HFFc6 (cell line): ENCODE measurements at regions not wholly inside any gene's neighbourhood (a gene's known extent, or its start where the extent isn't known, plus 50 kb on each side); places are given as distances from the start of the nearest gene placed in this dataset.

Source experiments
- DNase-seq: peaks from one replicate; pipeline ENCODE4 v3.0.0-alpha.2; 2018
- H3K27ac Mint-ChIP-seq: 2 replicates; pipeline ENCODE4 v1.8.0; 2020; ENCODE audit warnings: mild to moderate bottlenecking, mixed read lengths
- H3K27me3 Mint-ChIP-seq: 2 replicates; pipeline ENCODE4 v1.8.0; 2021; ENCODE audit warnings: mild to moderate bottlenecking, moderate library complexity, mixed read lengths; ENCODE audit not compliant: insufficient read depth
- H3K36me3 Mint-ChIP-seq: 2 replicates; pipeline ENCODE4 v1.8.0; 2021; ENCODE audit warnings: low read depth, mixed read lengths
- H3K4me1 Mint-ChIP-seq: 2 replicates; pipeline ENCODE4 v1.8.0; 2020; ENCODE audit warnings: low read depth, mixed read lengths
- H3K4me3 Mint-ChIP-seq: 2 replicates; pipeline ENCODE4 v1.8.0; 2020; ENCODE audit warnings: mild to moderate bottlenecking, moderate library complexity, mixed read lengths
- H3K9me3 Mint-ChIP-seq: 2 replicates; pipeline ENCODE4 v1.8.0; 2020; ENCODE audit warnings: mild to moderate bottlenecking, mixed read lengths
- CTCF ChIP-seq: fragments of 200-600 bp; sonication (generic); IDR thresholded peaks from 2 replicates; pipeline ENCODE4 v1.5.0; 2021; ENCODE audit warnings: antibody characterized with exemption, mild to moderate bottlenecking

GRCh38 chr10:109696462-109696861 lies 226.8 kb downstream of the XPNPEP1 start:
- H3K27me3 Mint-ChIP-seq = no peaks in the 10 kb centered on the region; the same call in 1 of the 2 replicates
- no peak for DNase-seq
- no peak overlapping the region for H3K27ac Mint-ChIP-seq
- H3K9me3 Mint-ChIP-seq = peaks cover 21% of the 10 kb centered on the region
- no peaks in the 10 kb centered on the region for H3K36me3 Mint-ChIP-seq
- no peak for TF ChIP-seq CTCF
- H3K4me1 Mint-ChIP-seq = no peaks in the 10 kb centered on the region
- no peak overlapping the region for H3K4me3 Mint-ChIP-seq

GRCh38 chr10:109695988-109696387 lies 227.3 kb downstream of the XPNPEP1 start:
- Mint-ChIP-seq H3K4me3 (no peak overlapping the region), H3K4me1 (no peaks in the 10 kb centered on the region), H3K27me3 (no peaks in the 10 kb centered on the region; the same call in 1 of the 2 replicates), H3K36me3 (no peaks in the 10 kb centered on the region), H3K9me3 (peaks cover 21% of the 10 kb centered on the region), H3K27ac (no peak overlapping the region)
- DNase-seq = no peak
- no peak for TF ChIP-seq CTCF

- H3K4me3 Mint-ChIP-seq = no peak overlapping the region
- TF ChIP-seq CTCF = no peak
- peaks cover 20% of the 10 kb centered on the region for H3K9me3 Mint-ChIP-seq
- DNase-seq = no peak
- H3K27ac Mint-ChIP-seq = no peak overlapping the region
- no peaks in the 10 kb centered on the region for H3K4me1 Mint-ChIP-seq
- peaks cover 1% of the 10 kb centered on the region; the same call in 1 of the 2 replicates for H3K27me3 Mint-ChIP-seq
- H3K36me3 Mint-ChIP-seq = no peaks in the 10 kb centered on the region
Observed at GRCh38 chr10:109689785-109690184, 233.5 kb downstream of the XPNPEP1 start.

GRCh38 chr10:109679478-109679877 lies 243.8 kb downstream of the XPNPEP1 start:
- H3K4me1 Mint-ChIP-seq = peaks cover 10% of the 10 kb centered on the region; the same call in 1 of the 2 replicates
- DNase-seq = no peak
- peaks cover 7% of the 10 kb centered on the region for H3K9me3 Mint-ChIP-seq
- no peaks in the 10 kb centered on the region for H3K27me3 Mint-ChIP-seq
- TF ChIP-seq CTCF = no peak
- no peak overlapping the region for H3K4me3 Mint-ChIP-seq
- no peaks in the 10 kb centered on the region for H3K36me3 Mint-ChIP-seq
- no peak overlapping the region for H3K27ac Mint-ChIP-seq

- H3K36me3 Mint-ChIP-seq = no peaks in the 10 kb centered on the region
- no peak for DNase-seq
- H3K4me3 Mint-ChIP-seq = no peak overlapping the region
Observed at GRCh38 chr10:109678857-109679256, 244.5 kb downstream of the XPNPEP1 start.

More at GRCh38 chr10:109678857-109679256, 244.5 kb downstream of the XPNPEP1 start:
- TF ChIP-seq CTCF = no peak
- H3K27me3 Mint-ChIP-seq = no peaks in the 10 kb centered on the region
- no peak overlapping the region for H3K27ac Mint-ChIP-seq
- peaks cover 10% of the 10 kb centered on the region; the same call in 1 of the 2 replicates for H3K4me1 Mint-ChIP-seq
- peaks cover 7% of the 10 kb centered on the region for H3K9me3 Mint-ChIP-seq
